ENCODE measurements at regions not wholly inside any gene's neighbourhood (a gene's known extent, or its start where the extent isn't known, plus 50 kb on each side); places are given as distances from the start of the nearest gene placed in this dataset.

DNA sequence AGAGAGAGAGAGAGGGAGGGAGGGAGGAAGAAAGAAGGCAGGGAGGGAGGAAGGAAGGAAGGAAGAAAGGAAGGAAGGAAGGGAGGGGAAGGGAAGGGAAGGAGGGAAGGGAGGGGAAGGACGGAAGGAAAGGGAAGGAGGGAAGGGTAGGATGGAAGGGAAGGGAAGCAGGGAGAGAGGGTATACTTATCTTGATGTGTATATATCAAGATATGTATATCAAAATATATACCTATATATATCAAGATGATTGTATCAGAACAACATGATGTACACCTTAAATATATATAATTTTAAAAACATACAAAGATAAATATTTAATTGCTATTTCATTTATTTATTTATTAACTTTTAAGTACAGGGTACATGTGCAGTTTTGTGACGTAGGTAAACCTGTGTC, 96.8 kb upstream of the ADAMTS16 start:
- no peak for TF ChIP-seq PHF8 (IDR thresholded peaks at IDR 0.05; ENCODE audit: borderline replicate concordance, low read depth)
- no peak for TF ChIP-seq RFX5 (IDR thresholded peaks at IDR 0.05)
- no peak for TF ChIP-seq ZSCAN20 (CRISPR knock-in tag; IDR thresholded peaks at IDR 0.05)
- no peak for TF ChIP-seq ATOH8 (CRISPR knock-in tag; IDR thresholded peaks at IDR 0.05; ENCODE audit: low read depth)
- no peak for TF ChIP-seq FOSL2 (IDR thresholded peaks at IDR 0.05)
- no peak for TF ChIP-seq FOSL2 (CRISPR knock-in tag; IDR thresholded peaks at IDR 0.05)
- no peak for TF ChIP-seq CHD4 (IDR thresholded peaks at IDR 0.05; ENCODE audit: borderline replicate concordance)
- no peak for TF ChIP-seq ZC3H11A (IDR thresholded peaks at IDR 0.05)
- TF ChIP-seq JUNB (IDR thresholded peaks at IDR 0.05) = no peak
- ChIA-PET CTCF (no interaction called here), POLR2A (no interaction called here)
- no peak overlapping the region for H3K4me2 ChIP-seq
- no peak for DNase-seq (ENCODE audit: low read depth in 1 of 2, low spot score in 1 of 2)
- no peak overlapping the region for H3K4me3 ChIP-seq
- no peaks in the 10 kb centered on the region for H3K4me1 ChIP-seq
- no peaks in the 10 kb centered on the region for H3K9me3 ChIP-seq
- no peak for FAIRE-seq
- no peak for ATAC-seq
- no peak overlapping the region for H3K27ac ChIP-seq
- 0% methylated on average over 1 of the region's 2 CpGs for WGBS (ENCODE audit: missing lambda C conversion rate)

DNA sequence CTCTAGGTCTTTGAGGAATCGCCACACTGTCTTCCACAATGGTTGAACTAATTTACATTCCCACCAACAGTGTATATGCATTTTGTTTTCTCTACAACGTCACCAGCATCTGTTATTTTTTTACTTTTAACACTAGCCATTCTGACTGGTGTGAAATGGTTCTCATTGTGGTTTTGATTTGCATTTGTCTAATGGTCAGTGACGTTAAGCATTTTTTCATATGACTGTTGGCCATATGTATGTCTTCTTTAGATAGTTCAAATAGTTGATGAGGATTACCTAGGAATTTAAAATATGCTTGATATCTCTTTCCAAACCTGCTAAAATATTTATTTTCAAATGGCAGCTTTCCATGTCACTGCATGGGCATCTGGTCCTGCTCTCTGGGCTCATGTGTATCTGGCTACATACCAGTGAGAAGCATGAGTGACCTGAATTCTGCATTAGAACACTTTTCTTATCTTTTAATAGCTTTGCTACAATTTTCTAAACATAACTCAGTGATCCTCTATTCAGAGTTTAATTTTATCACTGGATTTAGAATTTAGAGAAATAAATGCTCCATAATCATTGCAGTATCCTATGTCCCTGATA, 95.8 kb upstream of the ADAMTS16 start:
- Histone ChIP-seq H3K4me3 (no peak overlapping the region), H3K9me3 (no peaks in the 10 kb centered on the region), H3K4me1 (no peaks in the 10 kb centered on the region), H3K4me2 (no peak overlapping the region), H3K27ac (no peak overlapping the region)
- ChIA-PET CTCF (interaction anchor here (0.7 to 1.5 kb wide), 4 partner anchors 20 to 1535 kb away, joined by 3 read pairs; no protein-coding TSS in a partner anchor), POLR2A (no interaction called here)
- ATAC-seq (no peak), DNase-seq (ENCODE audit: low read depth in 1 of 2, low spot score in 1 of 2) (no peak), FAIRE-seq (no peak)
- WGBS (ENCODE audit: missing lambda C conversion rate) = 2% methylated on average over 3 of the region's 3 CpGs
- TF ChIP-seq CTCF (IDR thresholded peaks at IDR 0.05) (no peak), JUN (IDR thresholded peaks at IDR 0.05) (no peak), JUNB (IDR thresholded peaks at IDR 0.05) (no peak), KDM5A (IDR thresholded peaks at IDR 0.05) (no peak), EHF (CRISPR knock-in tag; IDR thresholded peaks at IDR 0.05) (no peak), EP300 (IDR thresholded peaks at IDR 0.05) (no peak), CBX8 (IDR thresholded peaks at IDR 0.05) (no peak), MAFK (IDR thresholded peaks at IDR 0.05; ENCODE audit: partially characterized antibody) (no peak), CHD2 (IDR thresholded peaks at IDR 0.05; ENCODE audit: low read length, partially characterized antibody) (no peak), ZSCAN20 (CRISPR knock-in tag; IDR thresholded peaks at IDR 0.05) (no peak), RFX5 (IDR thresholded peaks at IDR 0.05) (no peak), HOXB5 (CRISPR knock-in tag; IDR thresholded peaks at IDR 0.05) (no peak)
- TF ChIP-seq, protein P1, sequence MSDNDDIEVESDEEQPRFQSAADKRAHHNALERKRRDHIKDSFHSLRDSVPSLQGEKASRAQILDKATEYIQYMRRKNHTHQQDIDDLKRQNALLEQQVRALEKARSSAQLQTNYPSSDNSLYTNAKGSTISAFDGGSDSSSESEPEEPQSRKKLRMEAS (IDR thresholded peaks at IDR 0.05) = no peak

DNA sequence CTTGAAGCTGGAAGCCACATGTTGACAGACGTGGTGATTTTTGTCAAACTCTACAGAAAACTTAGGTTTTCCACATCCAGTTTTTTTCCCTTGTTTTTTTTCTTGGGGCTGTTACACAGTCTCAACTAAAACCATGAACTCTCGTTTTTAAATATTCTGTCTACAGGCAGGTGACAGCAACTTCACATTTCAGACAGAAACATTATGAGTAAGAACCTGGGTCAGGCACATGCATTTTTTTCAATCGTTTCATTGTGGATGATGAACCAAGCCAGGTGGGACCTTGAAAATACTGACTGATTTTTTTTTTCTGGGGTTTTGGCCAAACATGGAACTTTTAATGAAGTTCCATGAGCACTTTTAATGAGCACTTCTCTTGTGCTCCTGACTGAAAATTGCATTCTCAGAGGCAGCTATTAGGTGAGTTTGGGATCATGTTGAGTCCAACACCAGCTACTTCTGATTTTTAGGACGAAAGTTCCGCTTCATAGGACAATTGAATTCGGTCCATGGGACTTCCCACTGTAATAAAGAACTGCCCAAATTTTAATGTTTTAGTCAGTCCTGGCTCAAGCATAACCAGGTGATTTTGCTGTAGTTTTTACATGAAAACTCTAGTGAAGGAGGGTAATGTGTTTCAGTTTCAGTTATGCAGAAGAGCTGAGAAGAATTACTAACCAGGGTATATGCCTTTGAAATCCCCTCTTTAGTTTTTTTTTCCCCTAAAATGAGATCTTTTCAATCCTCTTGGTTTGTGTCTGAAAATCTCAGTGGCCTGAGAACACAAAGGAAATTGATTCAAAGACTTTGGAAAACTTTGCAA, 93.2 kb upstream of the ADAMTS16 start:
- FAIRE-seq = no peak
- WGBS (ENCODE audit: missing lambda C conversion rate) = 3% methylated on average over 6 of the region's 6 CpGs
- no peak for DNase-seq (ENCODE audit: low read depth in 1 of 2, low spot score in 1 of 2)
- no peak overlapping the region for H3K4me3 ChIP-seq
- ATAC-seq = no peak
- H3K4me1 ChIP-seq = no peaks in the 10 kb centered on the region
- CTCF ChIA-PET = interaction anchor here (1.9 kb wide), 1 partner anchor 9 kb away, joined by 4 read pairs; no protein-coding TSS in a partner anchor
- POLR2A ChIA-PET = no interaction called here
- no peaks in the 10 kb centered on the region for H3K9me3 ChIP-seq
- no peak overlapping the region for H3K27ac ChIP-seq
- no peak overlapping the region for H3K4me2 ChIP-seq
- no peak for TF ChIP-seq SMC3 (IDR thresholded peaks at IDR 0.05)
- no peak for TF ChIP-seq HOXB13 (CRISPR knock-in tag; IDR thresholded peaks at IDR 0.05; ENCODE audit: low read depth)
- no peak for TF ChIP-seq CBX2 (IDR thresholded peaks at IDR 0.05; ENCODE audit: borderline replicate concordance, low read depth)
- no peak for TF ChIP-seq MYC (IDR thresholded peaks at IDR 0.05; ENCODE audit: borderline replicate concordance, low read length)
- TF ChIP-seq CTCF (IDR thresholded peaks at IDR 0.05) = no peak
- no peak for TF ChIP-seq HEYL (CRISPR knock-in tag; IDR thresholded peaks at IDR 0.05)
- TF ChIP-seq PBX3 (IDR thresholded peaks at IDR 0.05) = no peak
- TF ChIP-seq, protein P2, sequence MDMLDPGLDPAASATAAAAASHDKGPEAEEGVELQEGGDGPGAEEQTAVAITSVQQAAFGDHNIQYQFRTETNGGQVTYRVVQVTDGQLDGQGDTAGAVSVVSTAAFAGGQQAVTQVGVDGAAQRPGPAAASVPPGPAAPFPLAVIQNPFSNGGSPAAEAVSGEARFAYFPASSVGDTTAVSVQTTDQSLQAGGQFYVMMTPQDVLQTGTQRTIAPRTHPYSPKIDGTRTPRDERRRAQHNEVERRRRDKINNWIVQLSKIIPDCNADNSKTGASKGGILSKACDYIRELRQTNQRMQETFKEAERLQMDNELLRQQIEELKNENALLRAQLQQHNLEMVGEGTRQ (IDR thresholded peaks at IDR 0.05) = no peak
